GM21529 (cell line): ENCODE measurements at regions not wholly inside any gene's neighbourhood (a gene's known extent, or its start where the extent isn't known, plus 50 kb on each side); places are given as distances from the start of the nearest gene placed in this dataset.

Source experiments
- ATAC-seq: cut with Tn5 transposase; IDR thresholded peaks from one replicate; pipeline ENCODE4 v1.9.1; 2021; ENCODE audit not compliant: unreplicated experiment

DNA sequence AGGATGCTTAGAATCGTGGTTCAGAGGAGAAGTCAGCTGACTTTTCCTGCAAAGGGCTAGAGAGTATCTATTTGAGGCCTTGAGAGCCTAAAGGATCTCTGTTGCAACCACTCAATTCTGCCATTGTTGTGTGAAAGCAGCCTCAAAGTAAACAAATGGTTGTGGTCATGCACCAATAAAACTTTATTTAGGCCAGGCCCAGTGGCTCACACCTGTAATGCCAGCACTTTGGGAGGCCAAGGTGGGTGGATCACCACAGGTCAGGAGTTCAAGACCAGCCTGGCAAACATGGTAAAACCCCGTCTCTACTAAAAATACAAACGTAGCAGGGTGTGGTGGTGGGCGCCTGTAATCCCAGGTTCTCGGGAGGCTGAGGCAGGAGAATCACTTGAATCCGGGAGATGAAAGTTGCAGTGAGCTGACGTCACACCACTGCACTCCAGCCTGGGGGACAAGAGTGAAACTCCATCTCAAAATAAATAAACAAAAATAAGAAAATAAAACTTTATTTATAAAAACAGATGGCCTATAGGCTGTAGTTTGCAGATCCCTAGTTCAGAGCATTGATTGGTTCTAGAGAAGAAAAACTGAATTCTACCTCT is 135.9 kb upstream of the KLF4 start:
- ATAC-seq = no peak

DNA sequence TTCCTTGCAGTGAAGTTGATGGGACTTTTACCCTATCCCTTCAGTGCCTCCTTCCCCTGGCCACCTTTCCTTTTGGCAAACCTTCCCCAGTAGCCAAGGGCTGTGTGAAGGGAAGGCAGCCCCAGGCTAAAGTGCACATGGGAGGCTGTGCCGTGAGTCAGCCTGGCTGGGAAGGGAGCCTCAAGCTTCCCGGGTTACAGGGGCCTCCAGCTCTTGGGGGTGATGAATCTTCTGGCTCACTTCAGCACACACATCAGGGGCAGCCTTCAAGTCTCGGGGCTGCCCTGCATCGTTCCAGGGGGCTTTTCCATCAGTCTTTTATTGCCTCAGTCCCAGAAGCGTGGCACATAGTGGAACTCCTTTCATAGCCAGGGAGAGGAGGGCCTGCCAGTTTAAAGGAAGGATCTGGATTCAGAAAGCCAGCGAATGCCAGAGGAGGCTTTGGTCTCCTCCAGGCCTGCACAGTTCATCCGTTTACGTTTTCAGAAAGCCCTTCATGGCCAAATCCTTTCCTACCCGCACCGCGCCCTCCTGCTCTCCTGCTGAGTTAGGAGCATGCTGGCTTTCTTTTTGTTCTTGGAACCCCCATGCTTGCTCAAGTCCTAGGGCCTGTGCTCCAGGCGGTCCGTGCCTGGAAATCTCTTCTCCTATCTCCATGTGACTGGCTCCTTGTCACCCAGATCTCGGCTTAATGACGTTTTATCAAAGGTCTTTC is 134.8 kb upstream of the KLF4 start:
- ATAC-seq = no peak

DNA sequence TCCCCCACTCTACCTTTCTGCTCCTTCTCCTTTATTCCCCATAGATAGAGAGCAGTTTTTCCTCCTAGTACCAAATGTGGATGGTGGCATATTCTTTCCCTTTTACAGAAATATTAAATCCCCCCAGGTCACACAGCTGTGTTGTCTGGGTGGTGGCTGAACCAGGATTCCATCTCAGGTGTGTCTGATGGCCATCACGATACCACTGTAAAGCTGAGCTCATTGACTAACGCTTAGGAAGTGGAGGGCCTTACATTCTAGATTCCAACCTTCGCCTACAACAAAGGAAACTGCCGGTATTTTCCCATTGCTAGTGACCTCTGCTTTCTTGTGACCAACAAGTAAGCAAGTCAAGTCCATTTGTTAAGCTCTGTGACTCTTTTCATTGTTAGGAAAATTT is 131.9 kb upstream of the KLF4 start:
- no peak for ATAC-seq

DNA sequence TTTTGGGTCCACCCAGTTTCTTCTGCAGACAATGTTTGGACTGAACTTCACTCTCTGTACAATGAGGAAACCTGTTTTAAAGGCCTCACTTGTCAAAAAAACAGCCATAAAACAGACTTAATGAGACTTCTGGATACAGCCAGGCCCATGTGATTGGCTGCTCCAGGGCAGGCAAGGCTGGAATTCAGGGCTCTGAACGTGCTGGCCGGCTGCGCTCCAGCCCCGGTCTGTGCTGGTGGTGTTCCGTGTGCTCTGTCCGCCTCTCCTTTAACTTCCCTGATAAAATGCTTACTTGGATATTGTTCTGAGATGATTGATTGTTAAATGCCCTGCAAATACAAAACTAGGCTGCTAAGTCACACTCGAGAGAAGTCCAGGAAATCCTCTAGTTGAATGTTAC is 131.2 kb upstream of the KLF4 start:
- no peak for ATAC-seq

DNA sequence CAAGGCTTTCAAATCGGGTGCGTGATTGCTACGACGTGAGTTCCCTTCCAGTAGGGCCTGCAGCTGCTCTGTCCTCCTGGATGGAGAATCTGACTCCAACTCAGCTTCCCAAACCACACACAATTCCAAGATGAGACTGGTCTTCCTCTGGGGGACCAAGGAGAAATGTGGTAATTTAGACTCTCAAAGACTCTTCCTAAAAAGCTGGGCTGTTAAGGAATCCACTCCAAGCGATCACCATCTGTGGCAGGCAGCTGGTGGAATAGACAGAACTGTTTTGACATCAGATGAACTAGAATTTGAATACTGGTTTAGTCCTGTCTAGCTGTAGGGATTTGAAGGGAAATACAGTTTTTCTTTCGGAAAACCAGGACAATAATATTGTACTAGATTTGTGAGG is 130.7 kb upstream of the KLF4 start:
- ATAC-seq = no peak

DNA sequence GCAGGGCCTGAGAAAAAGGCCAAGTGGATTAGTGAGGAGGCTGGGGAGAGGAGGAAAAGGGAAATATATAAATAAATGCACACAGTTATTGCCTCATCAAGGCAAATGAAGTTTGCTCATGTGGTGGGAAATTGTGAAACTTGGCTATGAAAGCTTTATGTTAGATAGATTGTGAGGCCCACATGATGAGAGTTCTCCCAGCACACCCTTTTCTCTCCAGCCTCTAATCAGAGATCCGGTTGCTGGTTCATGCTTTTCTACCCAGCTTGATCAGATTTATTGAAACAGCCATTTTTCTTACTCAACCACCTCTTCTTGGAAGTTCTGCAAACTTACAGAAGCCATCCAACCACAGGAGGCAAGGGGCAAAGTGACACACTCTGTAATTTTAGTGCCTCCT is 125.8 kb upstream of the KLF4 start:
- no peak for ATAC-seq

DNA sequence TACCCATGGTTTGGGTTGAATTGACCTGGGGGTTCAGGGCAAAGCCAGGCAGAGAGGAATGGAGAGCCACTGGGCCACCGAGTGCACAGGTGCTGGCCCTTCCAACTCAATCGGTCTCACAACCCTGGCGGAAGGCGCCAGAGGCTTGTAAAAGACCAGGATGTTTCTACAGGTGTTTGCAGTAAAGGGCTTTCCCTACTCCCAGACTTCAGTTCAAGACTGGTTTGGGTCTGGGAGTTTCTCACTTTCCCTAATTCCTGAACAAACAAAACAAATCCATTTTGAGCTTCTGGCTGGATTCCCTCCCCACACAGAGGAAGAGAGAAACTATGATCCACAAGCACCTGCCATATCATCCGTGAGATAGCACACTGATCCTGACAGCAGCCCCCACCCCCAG is 125.2 kb upstream of the KLF4 start:
- ATAC-seq = no peak

DNA sequence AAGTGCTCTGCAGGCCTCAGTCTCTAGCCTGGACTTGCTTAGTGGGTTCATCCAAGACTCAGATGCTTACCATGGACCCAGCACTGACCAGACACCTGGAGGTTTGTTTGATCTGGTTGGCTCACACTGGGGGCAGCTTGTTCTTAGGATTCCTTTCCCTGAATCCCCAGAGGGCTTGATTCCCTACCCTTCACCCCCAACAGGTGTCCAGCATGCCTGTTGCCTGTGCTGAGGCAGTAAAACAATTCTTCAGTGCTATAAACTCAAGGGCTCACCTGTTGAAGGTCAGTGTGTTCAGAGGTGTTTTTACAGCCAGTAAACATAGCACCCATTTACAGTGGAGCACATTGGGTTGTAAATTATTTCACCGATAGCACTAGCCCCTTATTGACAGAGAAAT is 123.8 kb upstream of the KLF4 start:
- no peak for ATAC-seq

DNA sequence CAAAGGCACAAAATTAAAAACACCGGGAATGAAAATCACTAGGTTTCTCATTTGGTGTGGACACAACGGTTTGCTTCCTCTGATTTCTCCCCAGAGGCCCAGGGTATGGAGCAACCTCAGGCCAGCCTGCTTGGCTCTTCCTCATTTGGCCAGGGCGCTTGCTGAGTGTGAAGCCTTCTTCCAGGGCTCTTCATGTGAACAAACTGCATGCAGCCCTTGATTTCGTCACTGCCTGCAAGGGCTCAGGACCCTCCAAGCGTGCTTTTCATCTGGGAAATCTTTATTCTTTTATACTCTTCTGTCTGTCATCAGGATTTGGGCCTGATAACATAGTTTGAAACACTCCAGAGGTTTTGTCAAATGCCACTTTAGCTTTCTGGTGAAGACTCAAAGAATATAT is 122.6 kb upstream of the KLF4 start:
- no peak for ATAC-seq

DNA sequence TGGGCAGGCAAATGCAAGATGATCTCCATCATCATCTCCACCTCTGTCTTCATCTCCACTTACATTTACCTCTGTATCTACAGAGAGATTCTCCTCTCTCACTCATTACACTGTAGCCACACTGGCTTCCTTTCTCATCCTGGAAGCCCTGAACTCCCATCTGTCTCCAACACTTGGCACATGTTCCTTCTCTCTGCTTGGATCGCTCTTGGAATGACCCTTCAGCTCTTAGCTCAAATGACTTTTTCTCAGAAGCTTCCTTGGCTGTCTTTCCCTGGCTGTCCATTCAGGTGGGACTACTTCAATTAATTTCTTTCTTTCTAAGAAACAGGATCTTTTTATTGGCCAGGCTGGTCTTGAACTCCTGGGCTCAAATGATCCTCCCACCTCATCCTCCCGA is 120.0 kb upstream of the KLF4 start:
- ATAC-seq = no peak

DNA sequence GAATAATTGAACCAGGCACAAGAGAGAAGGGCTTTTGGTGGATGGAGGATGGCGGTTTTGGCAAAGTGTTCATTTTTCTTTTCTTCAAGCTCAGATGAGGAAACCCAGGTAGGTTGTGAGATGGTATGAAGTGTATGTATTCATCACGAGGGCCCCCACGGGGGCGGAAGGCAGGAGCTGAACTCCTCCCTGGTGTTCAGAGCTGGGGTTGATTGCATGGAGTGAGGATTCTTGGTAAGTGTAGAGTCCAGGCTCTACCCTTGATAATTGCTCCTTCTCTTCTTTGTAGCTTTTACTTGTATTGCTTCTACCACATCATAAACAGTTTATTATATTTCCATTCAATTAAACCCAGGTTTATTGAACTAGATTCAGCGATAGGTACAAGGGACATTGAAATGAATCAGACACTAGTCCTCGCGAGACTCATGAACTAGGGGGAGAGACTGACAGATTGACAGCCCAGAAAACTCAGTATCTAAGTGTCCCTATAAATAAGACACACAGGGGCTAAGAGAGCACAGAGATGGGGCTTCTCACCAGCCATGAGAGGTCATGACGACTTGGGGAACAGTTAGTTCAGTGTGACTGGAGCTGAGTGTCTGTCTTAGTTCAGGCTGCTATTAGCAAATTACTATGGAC is 116.7 kb upstream of the KLF4 start:
- ATAC-seq = no peak

DNA sequence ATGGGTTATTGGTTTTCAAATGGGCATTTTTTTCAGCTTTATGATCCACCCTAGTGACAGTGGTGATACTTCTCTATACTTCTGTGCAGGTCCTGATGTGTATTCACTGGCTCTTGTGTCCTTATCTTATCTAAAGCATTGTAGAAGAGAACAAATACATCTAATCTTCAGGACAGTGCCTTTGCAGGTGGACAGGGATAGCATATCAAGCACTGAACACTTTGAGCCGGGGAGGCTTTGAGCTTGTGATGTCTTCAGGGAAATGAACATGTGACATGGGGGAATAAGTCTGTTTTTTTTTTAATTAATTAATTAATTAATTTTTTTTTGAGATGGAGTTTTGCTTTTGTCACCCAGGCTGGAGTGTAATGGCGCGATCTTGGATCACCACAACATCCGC is 115.5 kb upstream of the KLF4 start:
- ATAC-seq = no peak

DNA sequence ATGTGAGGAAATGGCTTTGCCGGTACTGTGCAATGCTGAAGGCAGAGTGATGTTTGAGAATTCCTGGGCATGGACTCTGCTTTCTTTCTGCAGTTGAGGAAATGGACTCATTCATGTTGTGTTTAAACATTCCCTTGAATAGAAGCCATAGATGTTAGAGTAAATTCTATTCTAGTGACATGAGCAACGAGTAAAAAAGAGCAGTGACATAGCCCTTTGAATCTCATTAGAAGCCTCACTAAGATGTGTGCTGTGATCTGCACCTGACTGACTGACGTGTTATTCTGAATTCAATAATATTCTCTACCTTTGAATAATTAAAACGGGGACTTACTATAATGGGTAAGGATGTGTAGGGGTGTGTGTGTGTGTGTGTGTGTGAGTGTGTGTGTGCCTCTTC is 113.7 kb upstream of the KLF4 start:
- no peak for ATAC-seq

DNA sequence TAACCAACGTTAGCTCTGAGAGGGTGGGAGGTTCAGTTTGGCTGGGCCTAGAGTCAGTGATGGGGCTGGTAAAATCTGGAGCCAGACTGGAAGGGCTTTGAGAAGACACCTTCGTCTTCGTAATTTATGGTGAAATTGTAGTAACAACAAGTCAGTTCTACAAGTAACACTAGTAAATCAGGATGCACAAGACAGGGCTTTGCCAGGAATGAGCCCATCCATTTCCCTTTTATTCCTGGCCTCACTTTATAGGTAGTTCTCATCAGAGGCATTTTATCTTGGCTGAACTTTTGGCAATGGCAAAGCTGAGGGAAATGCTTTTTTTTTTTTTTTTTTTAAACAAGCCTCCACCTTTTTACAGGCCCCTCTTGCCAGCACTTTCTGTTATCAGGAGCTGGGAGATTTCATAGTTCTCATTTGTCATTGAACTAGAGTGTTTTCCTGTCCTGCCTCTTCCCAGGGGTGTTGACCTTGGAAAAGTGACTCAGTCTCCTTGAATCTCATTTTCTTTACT is 110.5 kb upstream of the KLF4 start:
- no peak for ATAC-seq

DNA sequence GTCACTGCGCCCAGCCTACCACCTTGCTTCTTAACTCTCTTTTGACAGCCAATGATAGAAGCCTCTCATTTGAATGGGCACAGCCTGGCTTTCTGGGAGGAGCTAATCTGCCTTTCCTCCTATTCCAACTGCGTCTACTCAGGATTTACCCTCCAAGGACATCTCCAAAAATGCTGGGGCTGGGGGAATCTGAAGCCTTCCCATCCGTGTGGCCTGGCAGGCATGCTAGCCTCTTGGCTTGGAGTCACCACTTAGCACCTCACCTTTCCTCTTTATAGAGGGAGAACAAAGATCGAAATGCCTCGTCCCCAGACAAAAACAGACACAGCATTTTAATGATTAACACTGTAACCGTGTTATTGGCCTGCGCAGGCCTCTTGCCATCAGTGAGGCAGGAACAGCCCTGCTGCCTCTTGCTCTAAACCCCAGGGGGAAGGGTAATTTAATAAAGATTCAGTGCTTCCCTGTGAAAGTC is 108.2 kb upstream of the KLF4 start:
- no peak for ATAC-seq

DNA sequence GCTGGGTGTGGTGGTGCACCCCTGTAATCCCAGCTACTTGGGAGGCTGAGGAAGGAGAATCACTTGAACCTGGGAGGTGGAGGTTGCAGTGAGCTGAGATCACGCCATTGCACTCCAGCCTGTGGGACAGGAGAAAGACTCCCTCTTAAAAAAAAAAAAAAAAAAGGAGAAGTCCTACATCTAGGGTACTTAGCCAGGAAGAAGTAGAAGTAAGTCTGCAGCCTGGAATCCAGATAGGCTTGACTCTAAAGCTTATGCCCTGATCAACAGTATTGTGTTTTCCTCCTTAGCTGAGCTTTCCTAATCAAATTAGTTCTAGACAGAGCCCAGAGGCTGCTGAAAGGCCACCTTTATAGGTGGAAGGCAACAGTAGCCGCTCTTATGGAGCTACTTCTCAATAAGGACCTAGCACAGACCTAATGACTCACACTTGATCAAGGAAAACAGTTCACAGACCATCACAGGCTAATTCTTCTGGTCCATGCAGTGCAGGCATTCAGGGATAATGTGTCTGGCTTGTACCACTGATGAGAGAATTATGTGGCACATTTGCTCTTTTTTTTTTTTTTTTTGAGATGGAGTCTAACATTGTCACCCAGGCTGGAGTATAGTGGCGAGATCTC is 105.5 kb upstream of the KLF4 start:
- ATAC-seq = no peak

DNA sequence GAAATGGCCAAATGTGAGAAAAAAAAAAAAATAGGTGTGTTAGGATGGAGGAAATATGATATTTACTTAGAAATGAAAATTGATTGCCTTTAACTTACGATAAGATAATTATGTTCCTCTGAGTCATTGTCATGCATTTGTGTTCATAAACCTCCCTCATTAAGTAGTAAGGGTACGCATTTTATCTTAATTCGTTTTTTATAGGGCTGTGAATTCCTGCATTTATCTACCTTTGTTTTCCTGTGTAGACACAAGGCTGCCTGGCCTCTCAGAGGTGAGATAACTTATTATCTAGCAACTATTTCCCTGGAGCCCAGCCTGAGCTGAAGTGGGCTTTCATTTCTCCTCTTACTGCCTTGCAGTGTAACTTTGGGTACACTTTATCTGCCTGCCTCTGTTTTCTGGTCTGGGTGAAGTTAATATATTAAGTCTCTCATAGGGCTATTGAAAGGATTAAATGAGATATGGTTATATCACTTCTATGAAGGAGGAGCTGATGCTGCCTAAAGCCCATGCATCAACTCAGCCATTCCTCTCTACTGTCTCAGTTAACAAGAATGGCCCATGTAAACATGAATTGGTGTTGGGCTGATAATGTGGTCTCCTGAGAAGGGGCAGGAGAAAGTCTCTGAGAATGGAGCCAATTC is 103.8 kb upstream of the KLF4 start:
- no peak for ATAC-seq

DNA sequence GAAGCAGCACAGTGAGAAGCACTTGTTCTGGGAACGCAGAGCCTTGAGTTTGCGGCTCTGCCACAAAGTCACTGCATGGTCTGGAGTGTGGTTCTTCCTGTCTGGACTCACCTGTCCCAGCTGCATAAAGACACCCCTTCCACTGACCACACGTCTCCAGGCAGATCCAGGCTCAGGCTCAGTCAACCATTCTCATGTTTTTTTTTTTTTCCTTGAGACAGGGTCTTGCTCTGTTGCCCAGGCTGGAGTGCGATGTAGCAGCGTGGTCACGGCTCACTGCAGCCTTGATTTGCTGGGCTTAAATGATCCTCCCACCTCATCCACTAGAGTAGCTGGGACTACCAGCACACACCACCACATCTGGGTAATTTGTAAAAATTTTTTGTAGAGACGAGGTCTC is 102.9 kb upstream of the KLF4 start:
- no peak for ATAC-seq

DNA sequence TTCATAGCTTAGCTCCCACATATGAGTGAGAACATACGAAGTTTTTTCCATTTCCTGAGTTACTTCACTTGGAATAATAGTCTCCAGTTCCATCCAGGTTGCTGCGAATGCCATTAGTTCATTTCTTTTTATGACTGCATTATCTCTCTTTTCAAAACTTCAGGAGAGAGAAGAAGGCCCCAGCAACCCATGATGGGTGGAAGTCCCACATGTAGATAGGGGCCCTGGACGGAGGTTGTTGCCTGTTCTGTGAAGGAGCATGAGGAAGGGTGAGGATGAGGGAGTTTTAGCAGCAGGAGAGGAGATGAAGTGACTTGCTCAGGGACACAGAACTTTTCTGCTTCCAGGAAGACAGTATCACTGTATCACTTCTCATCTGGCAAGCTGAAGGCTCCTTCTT is 102.2 kb upstream of the KLF4 start:
- ATAC-seq = no peak

DNA sequence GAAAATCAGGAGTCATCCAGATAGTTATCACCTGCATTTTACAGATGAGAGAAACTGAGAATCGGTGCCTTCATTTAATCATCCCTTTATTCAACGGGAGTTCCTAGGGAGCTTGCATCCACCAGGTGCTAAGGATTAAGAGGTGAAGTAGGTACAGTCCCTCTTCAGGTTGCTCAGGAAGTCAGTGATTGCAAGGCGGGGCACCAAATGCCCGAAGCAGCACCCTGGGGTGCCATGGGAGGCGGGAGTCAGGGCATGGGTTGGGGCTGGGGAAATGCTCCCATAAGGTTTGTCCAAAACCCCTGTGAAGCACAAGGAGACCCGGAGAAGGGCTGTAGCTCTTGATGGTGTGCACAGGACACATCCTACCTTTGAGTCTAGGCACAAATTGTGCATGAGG is 98.8 kb upstream of the KLF4 start:
- no peak for ATAC-seq

DNA sequence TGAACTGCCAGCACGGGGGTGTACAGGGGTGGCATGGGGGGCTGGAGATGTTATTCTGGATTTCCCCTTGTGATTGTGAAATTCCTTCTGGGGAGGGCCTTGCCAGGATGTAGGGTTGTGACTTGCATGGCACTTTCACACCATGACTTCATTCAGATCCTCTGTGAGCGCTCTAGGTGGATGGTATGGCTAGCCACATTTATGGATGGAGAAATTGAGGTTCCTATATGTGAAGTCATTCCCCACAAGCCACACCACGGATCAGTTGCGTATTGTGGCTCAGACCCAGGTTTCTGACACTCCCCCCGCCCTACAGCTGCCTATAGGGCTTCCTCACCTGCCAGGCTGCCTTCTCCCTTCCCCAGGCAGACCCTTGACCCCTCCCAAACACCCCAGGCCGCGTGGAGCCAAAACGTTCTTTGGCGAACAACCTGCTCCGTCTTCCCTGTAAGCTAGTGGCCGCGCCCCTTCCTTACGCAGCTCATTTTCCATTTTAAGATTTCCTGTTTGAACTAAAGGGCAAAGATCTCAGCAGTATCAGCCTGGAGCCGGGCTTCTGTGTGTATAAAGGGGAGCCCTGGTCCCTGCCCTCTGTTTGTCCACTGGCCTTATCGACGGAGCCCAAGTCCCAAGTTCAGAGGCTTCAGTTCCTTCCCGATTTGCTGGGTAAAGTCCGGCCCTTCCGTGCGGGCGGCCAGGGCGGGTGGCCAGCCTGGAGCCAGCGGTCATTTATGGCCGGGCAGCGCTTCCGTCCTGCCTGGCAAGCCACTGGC is 97.8 kb upstream of the KLF4 start:
- ATAC-seq = no peak
